GM12878 (cell line): ENCODE measurements at regions not wholly inside any gene's neighbourhood (a gene's known extent, or its start where the extent isn't known, plus 50 kb on each side); places are given as distances from the start of the nearest gene placed in this dataset.

ENCODE experiments used
- BCL11A ChIP-seq: IDR thresholded peaks from 2 replicates; pipeline ENCODE4 v1.6.1; 2011; ENCODE audit warnings: low read depth, low read length
- CTCF ChIP-seq, 3 experiments: IDR thresholded peaks in 2 of 3; conservative IDR thresholded peaks in 1 of 3; 2 replicates each; pipeline ENCODE4 v1.5.1; 2011; ENCODE audit warnings: low read depth in 3 of 3, low read length in 3 of 3, mild to moderate bottlenecking in 3 of 3, control low read depth in 2 of 3, moderate library complexity in 2 of 3, inconsistent platforms in 1 of 3, mixed read lengths in 1 of 3; ENCODE audit not compliant: control insufficient read depth in 2 of 3, insufficient read depth in 1 of 3; ENCODE audit errors: extremely low read depth in 1 of 3
- EGR1 ChIP-seq, 2 experiments: IDR thresholded peaks; 1 replicate in 1 of 2; 2 replicates in 1 of 2; pipeline ENCODE4 v1.6.1; 2011 to 2012; ENCODE audit warnings: low read depth in 2 of 2, low read length in 2 of 2, borderline replicate concordance in 1 of 2, mild to moderate bottlenecking in 1 of 2, moderate library complexity in 1 of 2
- EP300 ChIP-seq, 2 experiments: fragments of 150-350 bp in 1 of 2; IDR thresholded peaks; 2 replicates each; pipeline ENCODE4 v1.6.1; 2011 to 2012; ENCODE audit warnings: low read depth in 2 of 2, low read length in 2 of 2, borderline replicate concordance in 1 of 2, improper control_type of control experiment in 1 of 2, inconsistent platforms in 1 of 2; ENCODE audit not compliant: control insufficient read depth in 1 of 2
- FOS ChIP-seq: IDR thresholded peaks from 3 replicates; pipeline ENCODE4 v1.6.1; 2011; ENCODE audit warnings: borderline replicate concordance; ENCODE audit not compliant: insufficient read length; ENCODE audit errors: extremely low read depth
- IRF3 ChIP-seq: fragments of 450-650 bp; IDR thresholded peaks from 2 replicates; pipeline ENCODE4 v1.6.1; 2014; ENCODE audit warnings: mild to moderate bottlenecking
- POLR2A ChIP-seq: IDR thresholded peaks from 2 replicates; pipeline ENCODE4 v1.6.1; 2011; ENCODE audit warnings: low read depth, mild to moderate bottlenecking, low read length
- POLR2AphosphoS5 ChIP-seq: IDR thresholded peaks from 2 replicates; pipeline ENCODE4 v1.6.1; 2011; ENCODE audit warnings: mild to moderate bottlenecking, low read length, inconsistent platforms
- SIN3A ChIP-seq: IDR thresholded peaks from 2 replicates; pipeline ENCODE4 v1.6.1; 2012; ENCODE audit warnings: low read depth, low read length, improper control_type of control experiment
- TAF1 ChIP-seq: IDR thresholded peaks from 2 replicates; pipeline ENCODE4 v1.6.1; 2011; ENCODE audit warnings: mild to moderate bottlenecking, low read depth, low read length, borderline replicate concordance
- YY1 ChIP-seq: IDR thresholded peaks from 2 replicates; pipeline ENCODE4 v1.6.1; 2011; ENCODE audit warnings: low read depth, mild to moderate bottlenecking, low read length
- ZZZ3 ChIP-seq: IDR thresholded peaks from 2 replicates; pipeline ENCODE4 v1.6.1; 2011; ENCODE audit warnings: low read depth; ENCODE audit not compliant: control insufficient read depth, insufficient read length

GRCh38 chr4:108556588-108557200, 63.7 kb upstream of the RPL34 start:
- TF ChIP-seq CTCF (IDR thresholded peaks at IDR 0.05 in 2 of 3, conservative IDR thresholded peaks at IDR 0.05 in 1 of 3; ENCODE audit: control insufficient read depth in 2 of 3, extremely low read depth in 1 of 3, insufficient read depth in 1 of 3, low read depth in 3 of 3, low read length in 3 of 3): no peak
- no peak for TF ChIP-seq FOS
- TF ChIP-seq ZZZ3: no peak
- no peak for TF ChIP-seq YY1
- no peak for TF ChIP-seq BCL11A
- no peak for TF ChIP-seq TAF1
- TF ChIP-seq EGR1 (IDR thresholded peaks at IDR 0.05; ENCODE audit: borderline replicate concordance in 1 of 2, low read depth in 2 of 2, low read length in 2 of 2): no peak
- TF ChIP-seq POLR2A: no peak
- no peak for TF ChIP-seq IRF3
- TF ChIP-seq POLR2AphosphoS5: no peak
- no peak for TF ChIP-seq EP300 (IDR thresholded peaks at IDR 0.05; ENCODE audit: borderline replicate concordance in 1 of 2, control insufficient read depth in 1 of 2, low read depth in 2 of 2, low read length in 2 of 2)
- TF ChIP-seq SIN3A: no peak
